ENCODE measurements at regions not wholly inside any gene's neighbourhood (a gene's known extent, or its start where the extent isn't known, plus 50 kb on each side); places are given as distances from the start of the nearest gene placed in this dataset.

GRCh38 chr1:67608661-67609576 is 76.1 kb upstream of the GADD45A start:
- no peak for DNase-seq
- Histone ChIP-seq H3K4me1 (no peaks in the 10 kb centered on the region), H3K4me3 (no peak overlapping the region), H3K27ac (no peak overlapping the region), H3K9me3 (no peaks in the 10 kb centered on the region), H3K27me3 (no peaks in the 10 kb centered on the region), H3K36me3 (no peaks in the 10 kb centered on the region)
- TF ChIP-seq POLR2AphosphoS5 (IDR thresholded peaks at IDR 0.05) (no peak), EP300 (IDR thresholded peaks at IDR 0.05; ENCODE audit: low read depth) (no peak), CTCF (IDR thresholded peaks at IDR 0.05) (no peak), POLR2A (IDR thresholded peaks at IDR 0.05) (no peak)
- WGBS, 2 donors (ENCODE audit: low coverage in 1 of 2): 79 to 86% methylated on average over 5 to 11 of the region's 11 CpGs
- intact Hi-C loops (cut with DNase I; ENCODE audit: low total_unique reads) (no loop called here), in situ Hi-C loops (cut with MboI; ENCODE audit: low pct_ligation_motif_present in 1 of 4, low pct_unique_long_range_greater_than_20kb in 1 of 4, low sequenced_read_pairs in 3 of 4) (no loop called here)

DNA sequence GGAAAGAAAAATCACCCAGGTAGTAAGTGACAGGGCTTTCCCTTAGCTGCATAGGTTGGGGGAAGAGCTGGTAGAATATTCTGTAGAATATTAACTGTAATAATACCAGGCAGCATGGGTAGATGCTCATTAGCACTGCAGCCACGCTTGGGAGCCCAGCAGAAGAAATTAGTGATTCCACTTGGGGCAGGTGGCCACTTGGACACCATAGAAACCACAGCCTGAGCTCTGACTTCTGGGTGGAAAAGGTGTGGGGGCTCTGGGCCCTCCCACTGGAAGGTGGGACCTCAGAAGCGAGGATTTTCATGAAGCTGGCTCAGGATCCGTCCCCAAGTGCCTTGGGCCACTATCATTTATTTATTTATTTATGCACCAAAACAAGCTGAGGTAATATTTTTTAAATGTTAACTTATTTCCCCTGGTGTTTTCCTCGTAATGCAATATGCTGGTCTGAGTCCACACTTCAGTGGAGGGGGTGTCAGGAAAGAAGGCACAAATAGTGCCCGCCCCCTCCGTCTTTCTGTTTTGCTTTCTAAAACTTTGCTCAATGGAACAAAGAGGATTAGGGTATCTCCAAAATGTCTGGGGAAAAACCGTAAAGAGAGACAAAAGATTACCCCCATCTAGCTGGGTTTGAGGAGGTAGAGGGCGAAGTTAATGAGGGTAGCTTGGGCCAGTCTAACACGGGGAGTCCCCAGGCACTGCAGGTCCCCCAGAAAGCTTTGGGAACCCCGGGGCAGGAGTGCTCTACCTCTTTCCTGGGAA is 75.2 kb upstream of the GADD45A start:
- 64 to 82% methylated on average over 2 to 10 of the region's 10 CpGs for WGBS, 2 donors (ENCODE audit: low coverage in 1 of 2)
- DNase-seq: no peak

GRCh38 chr1:67610450-67610849 is 74.6 kb upstream of the GADD45A start:
- Histone ChIP-seq H3K27ac (no peak overlapping the region), H3K4me3 (no peak overlapping the region), H3K4me1 (no peaks in the 10 kb centered on the region), H3K36me3 (no peaks in the 10 kb centered on the region), H3K9me3 (no peaks in the 10 kb centered on the region), H3K27me3 (no peaks in the 10 kb centered on the region)
- TF ChIP-seq EP300 (IDR thresholded peaks at IDR 0.05; ENCODE audit: low read depth) (no peak), POLR2AphosphoS5 (IDR thresholded peaks at IDR 0.05) (no peak), CTCF (IDR thresholded peaks at IDR 0.05) (no peak), POLR2A (IDR thresholded peaks at IDR 0.05) (no peak)
- intact Hi-C loops (cut with DNase I; ENCODE audit: low total_unique reads) (no loop called here), in situ Hi-C loops (cut with MboI; ENCODE audit: low pct_ligation_motif_present in 1 of 4, low pct_unique_long_range_greater_than_20kb in 1 of 4, low sequenced_read_pairs in 3 of 4) (no loop called here)
- DNase-seq: no peak
- 67 to 100% methylated on average over 1 to 5 of the region's 5 CpGs for WGBS, 2 donors (ENCODE audit: low coverage in 1 of 2)

More for the DNA sequence above, 75.2 kb upstream of the GADD45A start:
- Histone ChIP-seq H3K27ac (no peak overlapping the region), H3K4me3 (no peak overlapping the region), H3K27me3 (no peaks in the 10 kb centered on the region), H3K9me3 (no peaks in the 10 kb centered on the region), H3K4me1 (no peaks in the 10 kb centered on the region), H3K36me3 (no peaks in the 10 kb centered on the region)
- in situ Hi-C loops (cut with MboI; ENCODE audit: low pct_ligation_motif_present in 1 of 4, low pct_unique_long_range_greater_than_20kb in 1 of 4, low sequenced_read_pairs in 3 of 4) (no loop called here), intact Hi-C loops (cut with DNase I; ENCODE audit: low total_unique reads) (no loop called here)
- TF ChIP-seq CTCF (IDR thresholded peaks at IDR 0.05) (no peak), POLR2AphosphoS5 (IDR thresholded peaks at IDR 0.05) (no peak), POLR2A (IDR thresholded peaks at IDR 0.05) (no peak), EP300 (IDR thresholded peaks at IDR 0.05; ENCODE audit: low read depth) (no peak)

DNA sequence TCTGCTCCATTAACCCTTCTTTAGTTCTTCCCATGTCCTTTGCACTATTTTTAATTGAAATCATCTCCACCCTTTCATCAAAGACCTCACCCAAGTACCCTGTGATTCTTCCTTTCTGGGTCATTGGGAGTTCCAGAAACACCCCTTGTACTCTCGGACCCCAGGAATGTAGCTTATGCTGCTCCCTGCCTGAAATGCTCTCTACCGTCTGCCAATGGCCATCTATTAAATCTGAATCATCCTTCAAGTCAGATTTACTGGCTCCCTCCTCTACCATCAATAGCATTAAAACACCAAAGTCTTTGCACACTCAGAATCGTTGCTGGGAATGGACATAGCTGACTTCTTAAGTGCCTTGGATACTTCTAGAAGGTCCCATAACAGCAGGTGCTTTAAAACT is 73.2 kb upstream of the GADD45A start:
- 43 to 73% methylated on average over 1 to 3 of the region's 3 CpGs for whole genome bisulfite sequencing, 2 donors (ENCODE audit: low coverage in 1 of 2)
- Histone ChIP-seq H3K4me3 (no peak overlapping the region), H3K27me3 (no peaks in the 10 kb centered on the region), H3K9me3 (no peaks in the 10 kb centered on the region), H3K36me3 (no peaks in the 10 kb centered on the region), H3K4me1 (no peaks in the 10 kb centered on the region), H3K27ac (no peak overlapping the region)
- TF ChIP-seq EP300 (IDR thresholded peaks at IDR 0.05; ENCODE audit: low read depth): no peak
- no peak for TF ChIP-seq CTCF (IDR thresholded peaks at IDR 0.05)
- TF ChIP-seq POLR2AphosphoS5 (IDR thresholded peaks at IDR 0.05): no peak
- no peak for TF ChIP-seq POLR2A (IDR thresholded peaks at IDR 0.05)
- in situ Hi-C loops (cut with MboI; ENCODE audit: low pct_ligation_motif_present in 1 of 4, low pct_unique_long_range_greater_than_20kb in 1 of 4, low sequenced_read_pairs in 3 of 4) (no loop called here), intact Hi-C loops (cut with DNase I; ENCODE audit: low total_unique reads) (no loop called here)
- DNase-seq: no peak

Data from transverse colon (tissue), 4 donors.